ENCODE measurements at regions not wholly inside any gene's neighbourhood (a gene's known extent, or its start where the extent isn't known, plus 50 kb on each side); places are given as distances from the start of the nearest gene placed in this dataset.

DNA sequence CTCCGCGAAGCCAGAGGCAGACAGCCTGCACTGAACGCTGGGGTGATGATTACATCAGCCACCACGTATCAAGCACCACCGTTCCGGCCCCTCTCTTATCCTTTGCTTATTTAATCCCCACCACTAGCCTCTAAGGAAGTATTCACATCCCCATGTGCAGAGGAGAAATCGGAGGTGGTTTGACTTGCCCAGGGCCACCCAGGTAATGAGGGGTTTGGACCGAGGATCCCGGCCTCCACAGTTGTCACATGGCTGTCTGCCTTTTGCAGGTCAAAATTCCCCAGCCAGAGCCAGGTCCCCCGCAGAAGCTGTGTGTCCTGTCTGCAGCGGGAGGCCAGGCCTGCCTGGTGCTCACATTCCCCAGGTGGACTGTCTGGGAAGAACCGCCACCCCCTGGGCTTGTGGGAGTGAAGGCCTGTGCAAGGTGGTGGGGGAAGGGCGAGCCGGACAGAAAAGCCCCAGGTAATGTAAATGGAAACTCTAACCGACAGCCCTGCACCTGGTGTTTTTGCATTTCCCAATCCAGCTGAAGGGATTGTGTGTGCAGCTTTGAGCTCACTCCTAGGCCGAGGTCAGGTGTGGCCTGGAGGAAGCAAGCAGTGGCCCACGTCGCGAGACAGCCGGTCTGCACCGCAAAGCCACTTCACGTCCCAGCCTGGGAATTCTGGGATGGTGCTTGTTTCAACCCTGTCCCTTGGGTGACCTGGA is 108.5 kb upstream of the ID2 start:
- TF ChIP-seq, protein P1, sequence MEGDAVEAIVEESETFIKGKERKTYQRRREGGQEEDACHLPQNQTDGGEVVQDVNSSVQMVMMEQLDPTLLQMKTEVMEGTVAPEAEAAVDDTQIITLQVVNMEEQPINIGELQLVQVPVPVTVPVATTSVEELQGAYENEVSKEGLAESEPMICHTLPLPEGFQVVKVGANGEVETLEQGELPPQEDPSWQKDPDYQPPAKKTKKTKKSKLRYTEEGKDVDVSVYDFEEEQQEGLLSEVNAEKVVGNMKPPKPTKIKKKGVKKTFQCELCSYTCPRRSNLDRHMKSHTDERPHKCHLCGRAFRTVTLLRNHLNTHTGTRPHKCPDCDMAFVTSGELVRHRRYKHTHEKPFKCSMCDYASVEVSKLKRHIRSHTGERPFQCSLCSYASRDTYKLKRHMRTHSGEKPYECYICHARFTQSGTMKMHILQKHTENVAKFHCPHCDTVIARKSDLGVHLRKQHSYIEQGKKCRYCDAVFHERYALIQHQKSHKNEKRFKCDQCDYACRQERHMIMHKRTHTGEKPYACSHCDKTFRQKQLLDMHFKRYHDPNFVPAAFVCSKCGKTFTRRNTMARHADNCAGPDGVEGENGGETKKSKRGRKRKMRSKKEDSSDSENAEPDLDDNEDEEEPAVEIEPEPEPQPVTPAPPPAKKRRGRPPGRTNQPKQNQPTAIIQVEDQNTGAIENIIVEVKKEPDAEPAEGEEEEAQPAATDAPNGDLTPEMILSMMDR (IDR thresholded peaks at IDR 0.05), result no peak
- TF ChIP-seq POLR2A (IDR thresholded peaks at IDR 0.05), result no peak
